MM.1S (cell line): ENCODE measurements at regions not wholly inside any gene's neighbourhood (a gene's known extent, or its start where the extent isn't known, plus 50 kb on each side); places are given as distances from the start of the nearest gene placed in this dataset.

Experiments
- DNase-seq: peaks from one replicate; pipeline ENCODE4 v3.0.0-alpha.2; 2015
- H2AFZ ChIP-seq: fragments of 300-600 bp; sonication (generic); 2 replicates; pipeline ENCODE4 v1.6.0; 2016; ENCODE audit warnings: antibody characterized with exemption, low read length
- H3F3A ChIP-seq: fragments of 300-600 bp; sonication (generic); 2 replicates; pipeline ENCODE4 v1.6.1; 2016; ENCODE audit warnings: mild to moderate bottlenecking, antibody characterized with exemption, low read length, moderate library complexity, mixed read lengths; ENCODE audit not compliant: insufficient read depth
- H3K27ac ChIP-seq: fragments of 300-600 bp; sonication (generic); 2 replicates; pipeline ENCODE4 v1.5.1; 2016; ENCODE audit warnings: mild to moderate bottlenecking, low read length
- H3K27me3 ChIP-seq: fragments of 300-600 bp; sonication (generic); replicated peaks from 2 replicates; pipeline ENCODE4 v1.6.0; 2016; ENCODE audit warnings: low read length; ENCODE audit not compliant: insufficient read depth
- H3K36me3 ChIP-seq: fragments of 300-600 bp; sonication (generic); replicated peaks from 2 replicates; pipeline ENCODE4 v1.6.1; 2016; ENCODE audit warnings: mild to moderate bottlenecking, low read length, mixed read lengths; ENCODE audit not compliant: insufficient read depth
- H3K4me1 ChIP-seq: fragments of 300-600 bp; sonication (generic); 2 replicates; pipeline ENCODE4 v1.6.1; 2016; ENCODE audit warnings: low read length, mixed read lengths
- H3K4me2 ChIP-seq: fragments of 300-600 bp; sonication (generic); 2 replicates; pipeline ENCODE4 v1.6.0; 2016; ENCODE audit warnings: low read depth, low read length
- H3K4me3 ChIP-seq: fragments of 300-600 bp; sonication (generic); 2 replicates; pipeline ENCODE4 v1.5.1; 2016; ENCODE audit warnings: low read length, mixed read lengths
- H3K79me2 ChIP-seq: fragments of 300-600 bp; sonication (generic); 2 replicates; pipeline ENCODE4 v1.6.1; 2016; ENCODE audit warnings: mixed run types, low read length, mixed read lengths
- H3K9ac ChIP-seq: fragments of 300-600 bp; sonication (generic); 2 replicates; pipeline ENCODE4 v1.6.1; 2016; ENCODE audit warnings: low read length, mixed read lengths
- H3K9me2 ChIP-seq: fragments of 300-600 bp; sonication (generic); replicated peaks from 2 replicates; pipeline ENCODE4 v1.6.1; 2016; ENCODE audit warnings: mild to moderate bottlenecking, low read length, mixed read lengths; ENCODE audit not compliant: insufficient read depth
- H3K9me3 ChIP-seq: fragments of 300-600 bp; sonication (generic); replicated peaks from 2 replicates; pipeline ENCODE4 v1.6.1; 2016; ENCODE audit warnings: mild to moderate bottlenecking, low read length, mixed read lengths; ENCODE audit not compliant: insufficient read depth
- H4K20me1 ChIP-seq: fragments of 300-600 bp; sonication (generic); 2 replicates; pipeline ENCODE4 v1.6.1; 2016; ENCODE audit warnings: mild to moderate bottlenecking, low read length, moderate library complexity, mixed read lengths; ENCODE audit not compliant: insufficient read depth
- EZH2 ChIP-seq: fragments of 300-600 bp; sonication (generic); optimal IDR thresholded peaks from 2 replicates; pipeline ENCODE3; 2017; ENCODE audit warnings: low read depth, mild to moderate bottlenecking, antibody characterized with exemption, low read length, mixed read lengths
- EZH2phosphoT487 ChIP-seq: fragments of 300-600 bp; sonication (generic); IDR thresholded peaks from 2 replicates; pipeline ENCODE4 v1.6.1; 2018; ENCODE audit warnings: antibody characterized with exemption, low read length
- TF ChIP-seq, protein P1 (sequence below): fragments of 300-600 bp; sonication (generic); IDR thresholded peaks from 2 replicates; pipeline ENCODE4 v1.5.1; 2016; ENCODE audit warnings: antibody characterized with exemption, low read length, mixed read lengths

DNA sequence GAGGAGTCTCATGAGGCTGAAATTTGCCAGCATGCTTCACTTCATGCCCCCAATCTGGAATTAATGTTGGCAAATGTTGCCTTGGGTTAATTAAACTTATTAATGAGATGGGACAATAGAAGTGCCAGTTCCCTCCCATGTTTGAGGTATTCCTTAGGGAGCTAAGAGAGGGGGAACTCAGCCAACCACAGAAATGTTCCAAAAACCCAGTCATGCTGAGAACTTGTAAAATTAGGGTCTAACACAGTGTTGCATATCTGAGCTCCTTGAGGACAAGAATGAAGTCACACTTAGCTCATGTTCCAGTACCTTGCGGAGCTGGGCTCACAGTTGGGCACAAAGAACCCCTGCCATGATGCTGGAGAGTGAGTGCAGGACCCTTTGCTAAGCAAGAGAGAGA lies 89.4 kb downstream of the OAT start:
- Histone ChIP-seq H3K79me2 (no peaks in the 10 kb centered on the region), H3K9me3 (no peaks in the 10 kb centered on the region), H3F3A (no peaks in the 10 kb centered on the region), H3K36me3 (no peaks in the 10 kb centered on the region), H3K27ac (no peak overlapping the region), H3K9me2 (no peaks in the 10 kb centered on the region), H3K27me3 (no peaks in the 10 kb centered on the region), H3K4me2 (no peak overlapping the region), H3K9ac (no peak overlapping the region), H2AFZ (no peak overlapping the region), H4K20me1 (no peaks in the 10 kb centered on the region), H3K4me3 (no peak overlapping the region), H3K4me1 (no peaks in the 10 kb centered on the region)
- DNase-seq: no peak
- no peak for TF ChIP-seq EZH2
- TF ChIP-seq, protein P1, sequence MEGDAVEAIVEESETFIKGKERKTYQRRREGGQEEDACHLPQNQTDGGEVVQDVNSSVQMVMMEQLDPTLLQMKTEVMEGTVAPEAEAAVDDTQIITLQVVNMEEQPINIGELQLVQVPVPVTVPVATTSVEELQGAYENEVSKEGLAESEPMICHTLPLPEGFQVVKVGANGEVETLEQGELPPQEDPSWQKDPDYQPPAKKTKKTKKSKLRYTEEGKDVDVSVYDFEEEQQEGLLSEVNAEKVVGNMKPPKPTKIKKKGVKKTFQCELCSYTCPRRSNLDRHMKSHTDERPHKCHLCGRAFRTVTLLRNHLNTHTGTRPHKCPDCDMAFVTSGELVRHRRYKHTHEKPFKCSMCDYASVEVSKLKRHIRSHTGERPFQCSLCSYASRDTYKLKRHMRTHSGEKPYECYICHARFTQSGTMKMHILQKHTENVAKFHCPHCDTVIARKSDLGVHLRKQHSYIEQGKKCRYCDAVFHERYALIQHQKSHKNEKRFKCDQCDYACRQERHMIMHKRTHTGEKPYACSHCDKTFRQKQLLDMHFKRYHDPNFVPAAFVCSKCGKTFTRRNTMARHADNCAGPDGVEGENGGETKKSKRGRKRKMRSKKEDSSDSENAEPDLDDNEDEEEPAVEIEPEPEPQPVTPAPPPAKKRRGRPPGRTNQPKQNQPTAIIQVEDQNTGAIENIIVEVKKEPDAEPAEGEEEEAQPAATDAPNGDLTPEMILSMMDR: no peak
- no peak for TF ChIP-seq EZH2phosphoT487

DNA sequence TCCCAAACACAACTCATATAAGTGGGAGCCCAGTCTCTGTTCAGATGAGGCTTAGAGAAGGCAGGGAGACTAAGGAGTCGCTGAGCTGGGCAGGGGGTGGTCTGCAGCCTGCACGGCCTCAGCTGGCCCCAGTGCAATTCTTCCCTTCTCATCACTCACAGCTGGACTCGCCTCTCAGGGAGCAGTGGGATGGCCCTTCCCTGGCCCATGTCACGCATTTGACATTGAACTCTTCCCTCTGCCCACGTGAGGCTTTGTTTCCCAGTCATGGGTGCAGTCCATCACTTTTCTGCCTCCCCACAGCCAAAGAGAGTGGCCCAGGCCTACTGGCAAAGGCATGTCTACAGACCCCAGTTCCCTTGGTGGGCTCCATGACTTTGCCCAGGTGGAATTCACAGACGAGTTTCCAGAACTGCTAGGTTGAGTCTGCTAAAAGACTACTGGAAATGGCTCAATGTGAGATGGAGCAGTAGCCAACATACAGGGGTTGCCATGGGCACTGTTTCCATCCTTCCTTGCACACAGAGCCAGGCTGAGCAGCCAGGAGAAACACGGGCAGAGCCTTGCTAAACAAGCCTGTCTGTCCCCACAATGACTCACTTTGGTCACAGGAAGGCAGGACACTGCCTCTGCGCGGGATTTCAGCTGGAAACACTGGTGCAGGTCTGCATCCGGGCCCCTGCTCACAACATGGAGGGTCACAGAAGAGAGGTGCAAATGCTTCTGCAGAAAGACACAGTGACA lies 90.1 kb downstream of the OAT start:
- Histone ChIP-seq H3K36me3 (no peaks in the 10 kb centered on the region), H3K4me1 (no peaks in the 10 kb centered on the region), H3K4me2 (no peak overlapping the region), H3K27me3 (no peaks in the 10 kb centered on the region), H3K4me3 (no peak overlapping the region), H3K9ac (no peak overlapping the region), H2AFZ (no peak overlapping the region), H3F3A (no peaks in the 10 kb centered on the region), H4K20me1 (no peaks in the 10 kb centered on the region), H3K79me2 (no peaks in the 10 kb centered on the region), H3K27ac (no peak overlapping the region), H3K9me2 (no peaks in the 10 kb centered on the region), H3K9me3 (no peaks in the 10 kb centered on the region)
- DNase-seq: no peak
- TF ChIP-seq EZH2: no peak
- TF ChIP-seq, protein P1: no peak
- no peak for TF ChIP-seq EZH2phosphoT487

DNA sequence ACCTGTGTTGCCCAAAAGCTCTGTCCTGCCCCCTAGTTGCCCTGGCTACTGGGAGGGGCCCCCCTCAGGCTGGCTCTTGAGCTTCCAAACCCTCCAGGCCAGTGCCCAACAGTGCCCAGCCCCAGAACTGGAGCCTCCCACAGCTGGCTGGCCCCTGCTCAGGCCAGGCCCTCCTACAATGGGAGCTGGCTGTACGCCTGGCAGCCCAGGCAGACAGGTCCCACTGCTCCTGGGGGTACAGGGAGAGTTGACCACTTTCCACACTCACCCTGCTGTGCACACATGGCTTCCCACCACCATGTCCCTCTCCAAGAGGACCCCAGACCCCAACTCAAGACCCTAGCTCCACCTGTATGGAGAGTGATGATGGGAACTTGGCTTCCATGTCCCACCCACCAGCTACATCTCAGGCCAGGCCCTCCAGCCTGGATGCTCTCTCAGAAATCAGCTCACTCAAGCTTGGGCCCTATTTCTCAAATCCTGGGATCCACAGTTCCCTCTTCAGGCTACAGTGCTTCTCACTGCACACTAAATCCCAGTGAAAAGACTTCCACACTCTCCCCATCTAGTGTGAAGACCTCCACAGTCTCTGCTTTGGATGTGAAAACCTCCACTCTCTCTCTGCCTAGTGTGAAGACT lies 92.6 kb downstream of the OAT start:
- TF ChIP-seq EZH2: no peak
- H3K79me2 ChIP-seq: no peaks in the 10 kb centered on the region
- H3K9me2 ChIP-seq: no peaks in the 10 kb centered on the region
- H3K27ac ChIP-seq: no peak overlapping the region
- no peaks in the 10 kb centered on the region for H3K4me1 ChIP-seq
- no peak overlapping the region for H3K9ac ChIP-seq
- H3K4me2 ChIP-seq: no peak overlapping the region
- H3K4me3 ChIP-seq: no peak overlapping the region
- no peaks in the 10 kb centered on the region for H3K36me3 ChIP-seq
- H3K27me3 ChIP-seq: no peaks in the 10 kb centered on the region
- no peak overlapping the region for H2AFZ ChIP-seq
- no peak for DNase-seq
- no peaks in the 10 kb centered on the region for H3K9me3 ChIP-seq
- no peaks in the 10 kb centered on the region for H3F3A ChIP-seq
- H4K20me1 ChIP-seq: no peaks in the 10 kb centered on the region

DNA sequence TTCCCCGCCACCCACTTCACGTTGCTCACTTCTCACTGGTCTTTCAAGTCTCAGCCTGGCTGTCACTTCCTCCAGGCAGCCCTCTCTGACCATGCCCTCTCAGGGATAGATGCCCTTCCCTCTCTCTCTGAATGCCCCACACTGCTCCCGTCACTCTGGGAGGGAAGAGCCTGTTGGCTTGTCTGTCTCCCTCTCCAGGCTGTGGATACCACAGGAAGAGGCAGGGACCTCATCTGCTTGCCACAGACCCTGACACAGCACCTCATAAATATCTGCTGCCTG lies 93.1 kb downstream of the OAT start:
- H3K9me3 ChIP-seq: no peaks in the 10 kb centered on the region
- H3K27me3 ChIP-seq: no peaks in the 10 kb centered on the region
- H3K4me1 ChIP-seq: no peaks in the 10 kb centered on the region
- no peak overlapping the region for H3K9ac ChIP-seq
- H3K36me3 ChIP-seq: no peaks in the 10 kb centered on the region
- DNase-seq: no peak
- H4K20me1 ChIP-seq: no peaks in the 10 kb centered on the region
- H3F3A ChIP-seq: no peaks in the 10 kb centered on the region
- no peaks in the 10 kb centered on the region for H3K9me2 ChIP-seq
- H2AFZ ChIP-seq: no peak overlapping the region
- TF ChIP-seq, protein P1: no peak
- no peak for TF ChIP-seq EZH2phosphoT487
- TF ChIP-seq EZH2: no peak
- no peak overlapping the region for H3K4me2 ChIP-seq
- no peaks in the 10 kb centered on the region for H3K79me2 ChIP-seq
- H3K27ac ChIP-seq: no peak overlapping the region
- no peak overlapping the region for H3K4me3 ChIP-seq
